H54 (cell line): ENCODE measurements at regions not wholly inside any gene's neighbourhood (a gene's known extent, or its start where the extent isn't known, plus 50 kb on each side); places are given as distances from the start of the nearest gene placed in this dataset.

Experiments used
- DNase-seq: peaks from one replicate; pipeline ENCODE4 v3.0.0; 2011; ENCODE audit warnings: low spot score, mixed read lengths; ENCODE audit not compliant: insufficient read length
- FAIRE-seq: peaks from 3 replicates; lab custom pipeline; 2011; peaks lifted over from hg19 to GRCh38; lab: Jason Lieb, UNC
- POLR2A ChIP-seq: IDR thresholded peaks from 2 replicates; pipeline ENCODE4 v1.6.1; 2011; ENCODE audit warnings: low read depth, mild to moderate bottlenecking, low read length

GRCh38 chr19:28746478-28746877 lies 466.5 kb downstream of the UQCRFS1 start:
- DNase-seq (no peak), FAIRE-seq (no peak)
- no peak for TF ChIP-seq POLR2A

- no peak for TF ChIP-seq POLR2A
These were observed 468.0 kb downstream of the UQCRFS1 start for GRCh38 chr19:28744943-28745342.

GRCh38 chr19:28744014-28744413 lies 468.9 kb downstream of the UQCRFS1 start:
- DNase-seq (no peak), FAIRE-seq (no peak)
- no peak for TF ChIP-seq POLR2A

More at GRCh38 chr19:28744943-28745342, 468.0 kb downstream of the UQCRFS1 start:
- FAIRE-seq: no peak
- DNase-seq: no peak

GRCh38 chr19:28737021-28737895 lies 475.7 kb downstream of the UQCRFS1 start:
- FAIRE-seq: peak; percentile 45
- DNase-seq: peak; percentile 46
- TF ChIP-seq POLR2A: no peak

GRCh38 chr19:28736528-28736927 lies 476.4 kb downstream of the UQCRFS1 start:
- FAIRE-seq: no peak

GRCh38 chr19:28731577-28731976 lies 481.4 kb downstream of the UQCRFS1 start:
- DNase-seq: no peak
- TF ChIP-seq POLR2A: no peak
- FAIRE-seq: no peak

More at GRCh38 chr19:28736528-28736927, 476.4 kb downstream of the UQCRFS1 start:
- no peak for TF ChIP-seq POLR2A
- DNase-seq: no peak

- DNase-seq (no peak), FAIRE-seq (no peak)
- TF ChIP-seq POLR2A: no peak
These were observed 482.0 kb downstream of the UQCRFS1 start for GRCh38 chr19:28730791-28731512.

- DNase-seq (no peak), FAIRE-seq (no peak)
- no peak for TF ChIP-seq POLR2A
These were observed 485.3 kb downstream of the UQCRFS1 start for GRCh38 chr19:28727480-28728159.

- no peak for TF ChIP-seq POLR2A
- DNase-seq (no peak), FAIRE-seq (no peak)
These were observed 486.1 kb downstream of the UQCRFS1 start for GRCh38 chr19:28726533-28727479.

- no peak for TF ChIP-seq POLR2A
These were observed 494.0 kb downstream of the UQCRFS1 start for GRCh38 chr19:28718909-28719308.

GRCh38 chr19:28715157-28715556 lies 497.8 kb downstream of the UQCRFS1 start:
- FAIRE-seq (no peak), DNase-seq (no peak)
- no peak for TF ChIP-seq POLR2A

More at GRCh38 chr19:28718909-28719308, 494.0 kb downstream of the UQCRFS1 start:
- FAIRE-seq (no peak), DNase-seq (no peak)

- TF ChIP-seq POLR2A: no peak
- DNase-seq (no peak), FAIRE-seq (no peak)
These were observed 501.5 kb downstream of the UQCRFS1 start for GRCh38 chr19:28711411-28711810.

GRCh38 chr19:28710278-28710677 lies 502.7 kb downstream of the UQCRFS1 start:
- TF ChIP-seq POLR2A: no peak
- no peak for FAIRE-seq
- no peak for DNase-seq

- DNase-seq (no peak), FAIRE-seq (peak; percentile 57)
- no peak for TF ChIP-seq POLR2A
These were observed 506.3 kb downstream of the UQCRFS1 start for GRCh38 chr19:28706693-28707092.
